A204.1 (cell line): ENCODE measurements at regions not wholly inside any gene's neighbourhood (a gene's known extent, or its start where the extent isn't known, plus 50 kb on each side); places are given as distances from the start of the nearest gene placed in this dataset.

Source experiments
- FAIRE-seq: peaks from 2 replicates; lab custom pipeline; 2012; peaks lifted over from hg19 to GRCh38; lab: Jason Lieb, UNC

GRCh38 chr18:27695052-27695451, 481.9 kb downstream of the CDH2 start:
- no peak for FAIRE-seq

- FAIRE-seq: no peak
Measured at GRCh38 chr18:27688581-27688980, 488.3 kb downstream of the CDH2 start.

DNA sequence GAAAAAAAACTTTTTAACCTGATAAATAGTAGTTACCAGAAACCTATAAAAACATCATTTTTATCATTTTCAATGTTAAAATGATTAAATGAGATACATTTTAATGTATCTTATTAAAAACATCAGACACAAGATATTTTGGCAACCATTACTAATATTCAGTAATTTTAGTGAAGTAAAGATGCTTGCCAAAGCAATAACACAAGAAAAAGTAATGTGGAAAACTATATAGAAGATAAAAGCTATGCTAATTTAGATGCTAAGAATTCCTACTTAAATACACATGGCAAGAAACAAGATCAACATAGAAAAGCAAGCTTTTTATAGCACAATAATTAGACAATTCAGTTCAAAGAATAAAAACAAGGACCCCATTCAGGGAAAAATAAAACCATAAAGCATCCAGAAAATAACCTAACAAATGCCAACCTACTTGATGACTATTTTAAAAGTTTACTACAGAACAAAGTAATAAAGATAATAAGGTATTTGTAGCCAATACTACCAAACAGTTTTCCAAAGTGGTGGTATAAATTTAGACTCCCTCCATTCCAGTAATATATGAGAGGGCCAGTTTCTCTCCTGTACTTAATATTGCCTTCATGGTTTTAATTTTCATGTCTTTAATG, 489.5 kb downstream of the CDH2 start:
- no peak for FAIRE-seq

GRCh38 chr18:27685807-27686412, 491.0 kb downstream of the CDH2 start:
- no peak for FAIRE-seq

DNA sequence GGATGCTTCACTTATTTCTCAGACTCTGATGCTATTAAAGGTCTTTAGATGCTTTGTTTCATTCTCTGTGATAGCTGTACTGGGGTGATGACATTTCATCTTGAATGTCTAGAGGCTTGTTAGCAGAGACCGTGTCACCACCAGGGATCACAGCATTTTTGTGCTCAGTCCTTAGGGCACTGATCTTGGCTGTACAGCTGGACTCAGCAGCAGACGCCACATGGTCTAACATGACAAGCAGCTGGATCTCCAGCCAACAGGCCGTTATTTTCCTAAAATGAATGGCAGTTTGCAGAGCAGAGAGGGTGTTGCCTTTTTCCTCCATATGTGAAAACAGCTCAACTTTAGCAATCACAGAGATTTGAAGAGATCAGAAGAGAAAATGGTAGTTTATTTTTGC, 491.8 kb downstream of the CDH2 start:
- FAIRE-seq: no peak

GRCh38 chr18:27674411-27674810, 489.3 kb upstream of the CHST9 start:
- no peak for FAIRE-seq

GRCh38 chr18:27673861-27674260, 488.8 kb upstream of the CHST9 start:
- no peak for FAIRE-seq

DNA sequence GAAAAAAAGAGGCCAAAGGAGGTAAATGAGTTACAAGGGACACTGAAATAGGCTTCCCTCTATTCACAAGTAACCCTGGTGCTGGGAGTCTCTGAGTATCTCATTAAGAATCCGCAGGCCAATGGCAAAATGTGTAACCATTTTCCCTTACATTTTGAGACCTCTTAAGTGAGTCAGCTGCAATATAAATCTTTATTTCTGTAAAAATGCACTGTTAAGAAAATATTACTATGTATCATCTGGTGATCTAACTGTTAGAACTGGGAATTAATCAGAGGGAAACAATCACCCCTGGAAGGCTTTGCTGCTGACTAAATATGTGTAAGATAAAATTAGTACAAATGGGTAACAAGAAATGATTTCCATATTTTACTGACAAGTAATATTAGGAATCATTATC, 483.1 kb upstream of the CHST9 start:
- no peak for FAIRE-seq

DNA sequence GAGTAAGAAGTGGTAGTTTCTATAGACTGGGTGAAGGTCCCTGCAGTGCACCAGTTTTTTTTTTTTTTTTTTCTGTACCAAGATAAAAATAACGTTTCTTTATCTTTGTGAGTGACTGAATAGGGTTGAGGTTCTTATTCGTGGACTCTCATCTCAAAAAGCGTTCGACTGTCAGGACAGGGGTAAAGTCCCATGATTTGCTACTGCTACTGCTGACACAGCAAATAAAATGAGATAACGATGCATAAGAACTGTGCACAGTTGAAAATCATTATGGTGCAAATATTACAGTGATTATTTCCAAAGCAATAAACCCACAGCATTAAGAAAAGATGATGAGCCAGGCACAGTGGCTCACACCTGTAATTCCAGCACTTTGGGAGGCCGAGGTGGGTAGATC, 482.0 kb upstream of the CHST9 start:
- FAIRE-seq: no peak

DNA sequence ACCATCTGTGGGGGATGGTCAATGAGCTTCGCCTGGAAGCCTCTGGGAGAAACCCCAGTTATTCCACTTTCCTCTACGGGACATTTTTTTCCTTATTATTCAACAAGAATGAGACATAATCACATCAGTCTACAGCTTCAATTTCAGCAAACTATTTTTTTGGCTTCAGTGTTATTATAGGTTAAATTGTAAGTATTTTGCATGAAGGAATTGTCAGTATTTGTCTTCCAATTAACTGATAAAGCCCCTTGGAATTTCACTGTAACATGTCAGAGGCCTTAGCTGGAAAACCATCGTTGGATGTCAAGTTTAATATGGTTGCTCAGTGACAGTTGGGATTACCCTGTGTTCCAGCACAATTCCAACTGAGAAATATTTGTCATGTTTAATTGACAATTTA, 480.9 kb upstream of the CHST9 start:
- FAIRE-seq: no peak

- no peak for FAIRE-seq
Measured at GRCh38 chr18:27665264-27665799, 480.2 kb upstream of the CHST9 start.

DNA sequence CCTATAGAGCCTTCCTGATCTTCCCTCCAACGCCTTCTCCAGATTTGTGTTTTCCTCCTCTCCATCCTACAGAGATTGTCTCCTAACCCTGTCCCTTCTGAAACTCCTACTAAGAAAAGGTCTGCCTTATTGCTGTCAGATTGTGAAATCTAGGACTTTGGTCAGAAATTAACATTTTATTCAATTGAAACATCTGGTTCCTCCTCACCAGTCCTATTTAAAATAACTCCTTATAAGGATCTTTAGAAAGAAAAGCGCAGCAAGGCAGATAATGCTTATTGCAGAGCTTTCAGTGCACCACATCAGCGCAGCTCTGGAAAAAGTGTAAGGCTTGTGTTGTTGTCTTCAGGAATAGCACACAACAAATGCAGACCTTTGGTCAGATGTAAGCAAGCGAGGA, 477.8 kb upstream of the CHST9 start:
- no peak for FAIRE-seq

GRCh38 chr18:27662537-27662936, 477.4 kb upstream of the CHST9 start:
- FAIRE-seq: no peak

- FAIRE-seq: no peak
Measured at GRCh38 chr18:27661320-27662018, 476.4 kb upstream of the CHST9 start.

GRCh38 chr18:27656905-27657304, 471.8 kb upstream of the CHST9 start:
- FAIRE-seq: no peak

DNA sequence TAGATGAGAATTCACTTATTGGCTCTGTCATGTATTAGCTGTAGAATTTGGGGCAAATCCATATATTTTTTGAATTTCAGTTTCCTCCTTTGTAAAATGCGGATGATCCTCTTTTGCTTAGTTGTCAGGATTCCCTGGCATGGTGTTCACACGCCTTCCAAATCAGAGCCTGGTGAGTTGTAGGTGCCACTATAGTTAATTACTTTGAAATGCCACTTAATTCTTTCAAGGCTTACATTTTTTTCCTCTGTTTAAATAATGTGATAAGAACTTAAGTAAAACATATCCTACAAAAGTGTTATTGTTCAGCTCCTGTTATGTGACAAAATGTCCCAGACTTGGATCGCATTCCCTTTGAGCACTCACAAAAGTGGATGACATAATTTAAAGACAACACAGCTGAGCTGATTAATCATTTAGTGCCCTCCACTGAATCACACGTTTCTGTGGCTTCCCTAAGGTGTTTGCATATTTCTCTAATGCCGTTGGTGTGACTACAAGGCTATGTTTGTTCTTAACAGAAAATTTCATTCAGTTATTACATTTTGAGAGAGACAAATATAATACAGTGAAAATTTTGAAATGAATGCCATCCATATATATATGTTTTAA, 471.2 kb upstream of the CHST9 start:
- no peak for FAIRE-seq

DNA sequence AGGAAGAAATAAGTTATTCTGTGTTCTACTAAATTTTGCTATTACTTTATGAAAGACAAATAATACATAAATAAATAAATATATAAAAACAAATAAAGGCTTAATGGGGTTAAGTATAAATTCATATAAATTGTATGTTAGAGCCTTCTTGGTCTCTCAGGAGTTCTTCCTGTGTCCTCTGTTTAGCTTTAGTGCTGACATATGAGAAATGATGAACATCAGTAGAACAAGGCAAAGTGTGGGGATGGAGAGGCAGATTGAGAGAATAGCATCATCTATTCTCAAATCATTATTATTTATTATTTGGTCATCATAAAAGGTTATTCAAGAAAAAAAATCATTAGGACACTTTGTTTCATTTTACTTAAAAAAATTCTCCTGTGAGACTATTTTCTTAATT, 468.1 kb upstream of the CHST9 start:
- no peak for FAIRE-seq

DNA sequence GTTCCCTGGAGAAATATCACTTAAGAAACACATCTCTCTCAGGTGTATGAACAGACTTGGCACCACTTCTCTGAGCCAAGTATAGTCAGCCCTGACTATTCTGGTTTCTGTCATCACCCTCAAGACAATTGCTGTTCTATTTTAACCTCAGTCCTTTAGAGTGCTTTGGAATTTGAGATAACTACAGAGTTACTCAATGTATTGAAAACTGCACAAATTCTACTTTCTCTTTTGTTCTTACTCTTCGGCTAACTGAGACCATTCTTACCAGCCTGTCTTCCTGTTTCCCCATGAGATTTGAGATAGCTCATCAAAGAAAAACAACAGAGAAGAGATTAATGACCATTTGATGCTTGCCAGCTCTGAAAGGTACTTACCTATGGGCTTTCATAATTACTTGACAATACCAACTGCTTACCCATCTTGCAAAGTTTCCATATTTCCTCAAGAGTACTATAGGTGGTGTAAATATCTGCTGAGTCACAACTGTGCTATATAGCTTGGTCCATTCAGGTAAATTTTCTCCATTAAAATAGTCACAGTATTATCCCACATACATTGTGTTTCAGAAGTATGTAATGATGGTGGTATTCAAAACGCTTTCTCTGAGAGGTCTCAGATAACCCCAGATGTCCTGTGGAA, 467.5 kb upstream of the CHST9 start:
- no peak for FAIRE-seq

DNA sequence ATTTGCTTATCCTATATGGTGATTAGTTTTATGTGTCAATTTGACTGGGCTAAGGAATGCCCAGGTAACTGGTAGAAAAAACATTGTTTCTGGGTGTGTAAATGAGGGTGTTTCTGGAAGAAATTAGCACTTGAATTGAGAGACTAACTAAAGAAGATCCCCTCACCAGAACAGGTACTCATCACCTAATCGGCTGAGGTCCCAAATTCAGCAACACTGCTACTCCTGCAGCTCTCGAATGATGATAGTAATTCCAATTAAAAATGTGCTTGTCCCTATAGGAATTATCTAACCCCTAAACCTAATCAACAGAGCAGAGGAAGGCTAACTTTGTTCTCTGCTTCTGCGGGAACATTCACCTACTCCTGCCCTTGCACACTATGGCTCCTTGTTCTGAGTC, 464.5 kb upstream of the CHST9 start:
- no peak for FAIRE-seq

GRCh38 chr18:27645929-27646328, 460.8 kb upstream of the CHST9 start:
- FAIRE-seq: no peak

GRCh38 chr18:27636576-27637085, 451.5 kb upstream of the CHST9 start:
- no peak for FAIRE-seq

DNA sequence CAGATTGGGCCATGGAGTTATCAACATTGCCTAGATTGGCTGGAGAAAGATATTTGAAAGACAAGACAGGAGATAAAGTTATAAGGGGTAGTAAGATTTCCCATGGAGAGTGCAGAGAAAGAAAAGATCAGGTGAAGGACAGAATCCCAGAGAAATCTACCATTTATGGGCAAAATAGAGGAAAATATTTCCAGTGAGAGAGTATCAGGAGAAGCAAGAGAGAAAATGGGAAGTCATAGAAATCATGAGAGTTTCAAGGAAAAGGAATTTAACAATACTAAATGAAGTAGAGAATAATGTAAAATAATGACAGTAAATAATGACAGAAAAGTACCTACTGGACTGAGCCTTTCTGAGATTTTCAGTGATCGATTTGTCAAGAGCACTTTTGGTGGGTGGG, 447.6 kb upstream of the CHST9 start:
- no peak for FAIRE-seq

DNA sequence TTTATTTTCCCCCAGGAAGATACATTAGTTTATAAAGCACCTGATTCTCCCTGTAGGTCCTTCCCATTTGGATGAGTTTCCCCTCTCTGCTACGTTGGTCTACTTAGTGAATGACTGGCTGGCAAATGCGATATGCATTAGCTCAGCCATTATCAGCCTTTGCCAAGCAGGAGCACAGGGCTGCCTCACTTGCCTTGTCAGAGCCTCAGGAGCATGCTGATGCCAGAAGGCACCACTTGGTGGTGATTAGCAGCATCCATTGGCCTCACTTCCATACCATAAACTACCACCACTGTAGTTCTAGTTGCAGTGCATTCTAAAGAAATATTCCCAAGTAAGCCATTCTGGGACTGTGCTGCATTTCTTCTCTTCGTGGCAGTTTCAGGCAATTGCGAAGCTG, 442.8 kb upstream of the CHST9 start:
- no peak for FAIRE-seq
